CD4-positive, alpha-beta T cell treated with Interleukin-15 for 1 hour (primary cell): ENCODE measurements at regions not wholly inside any gene's neighbourhood (a gene's known extent, or its start where the extent isn't known, plus 50 kb on each side); places are given as distances from the start of the nearest gene placed in this dataset.
A peak's percentile ranks its signal among the peaks of the same experiment; 100 is the strongest.

Source experiments
- DNase-seq: peaks from one replicate; pipeline ENCODE4 v3.0.0-alpha.2; 2020

GRCh38 chr2:47315475-47315874, 53.6 kb upstream of the EPCAM start:
- no peak for DNase-seq

- DNase-seq: no peak
Observed at GRCh38 chr2:47313728-47314127, 55.4 kb upstream of the EPCAM start.

- no peak for DNase-seq
Observed at GRCh38 chr2:47313141-47313691, 55.9 kb upstream of the EPCAM start.

DNA sequence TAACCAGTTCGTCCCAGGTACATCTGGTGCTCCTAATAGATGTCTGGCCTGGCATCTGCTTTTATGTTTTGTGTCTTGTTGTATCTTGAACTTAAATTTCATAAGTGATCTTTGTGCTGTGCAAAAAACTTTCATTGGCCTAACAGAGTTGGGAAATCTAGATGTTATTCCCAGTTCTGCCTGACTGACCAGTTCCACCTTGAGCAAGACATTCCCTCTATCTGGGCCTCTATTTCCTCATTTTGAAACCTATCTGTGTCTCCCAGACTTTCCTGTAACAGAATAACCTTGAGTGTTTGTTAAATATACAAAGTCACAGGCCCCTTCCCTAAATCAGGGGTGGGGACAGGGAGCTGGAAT, 56.6 kb upstream of the EPCAM start:
- no peak for DNase-seq

GRCh38 chr2:47311764-47312490, 57.2 kb upstream of the EPCAM start:
- no peak for DNase-seq

GRCh38 chr2:47310801-47311560, 58.1 kb upstream of the EPCAM start:
- DNase-seq: peak; percentile 28

- DNase-seq: peak; percentile 44
Observed at GRCh38 chr2:47309952-47310800, 58.9 kb upstream of the EPCAM start.

- no peak for DNase-seq
Observed at GRCh38 chr2:47309472-47309951, 59.6 kb upstream of the EPCAM start.

- no peak for DNase-seq
Observed at GRCh38 chr2:47307066-47307465, 62.0 kb upstream of the EPCAM start.

GRCh38 chr2:47304654-47305053, 64.5 kb upstream of the EPCAM start:
- no peak for DNase-seq

DNA sequence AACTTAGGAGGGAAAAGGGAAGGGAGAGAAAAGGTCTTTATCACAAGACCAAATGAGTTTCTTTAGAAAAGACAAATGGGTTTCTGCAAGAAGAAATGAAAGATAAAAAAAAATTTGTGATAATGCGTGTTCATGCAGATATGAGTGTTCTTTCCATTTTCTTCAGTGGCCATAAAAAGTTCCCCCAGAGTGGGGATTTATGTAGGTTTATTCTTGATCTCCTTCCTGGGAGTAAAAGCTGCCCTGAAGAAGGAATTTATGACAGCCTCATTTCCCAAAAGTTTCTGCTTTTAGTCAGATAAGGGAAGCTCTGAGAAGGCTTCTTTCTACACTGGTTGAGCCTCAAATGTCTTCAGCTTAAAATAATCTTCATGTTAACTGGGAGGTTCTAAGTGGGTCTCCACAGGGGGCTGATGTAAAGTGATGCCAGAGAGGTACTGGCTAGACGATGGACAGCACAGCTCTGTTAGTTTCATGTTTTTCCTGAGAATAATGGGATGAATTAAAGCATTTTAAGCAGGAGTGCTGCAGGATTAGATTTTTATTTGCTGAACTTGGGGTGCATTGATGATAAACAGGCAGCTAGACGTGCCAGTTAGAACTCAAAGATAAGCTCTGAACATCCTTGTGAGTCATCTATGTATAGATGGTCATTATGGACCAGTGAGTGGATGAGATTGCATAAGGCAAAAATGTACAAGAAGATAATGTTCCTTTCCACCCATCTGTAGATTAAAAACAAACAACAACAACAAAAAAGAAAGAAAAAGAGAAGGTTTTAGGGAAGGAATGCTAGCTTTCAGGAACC, 65.6 kb upstream of the EPCAM start:
- no peak for DNase-seq

DNA sequence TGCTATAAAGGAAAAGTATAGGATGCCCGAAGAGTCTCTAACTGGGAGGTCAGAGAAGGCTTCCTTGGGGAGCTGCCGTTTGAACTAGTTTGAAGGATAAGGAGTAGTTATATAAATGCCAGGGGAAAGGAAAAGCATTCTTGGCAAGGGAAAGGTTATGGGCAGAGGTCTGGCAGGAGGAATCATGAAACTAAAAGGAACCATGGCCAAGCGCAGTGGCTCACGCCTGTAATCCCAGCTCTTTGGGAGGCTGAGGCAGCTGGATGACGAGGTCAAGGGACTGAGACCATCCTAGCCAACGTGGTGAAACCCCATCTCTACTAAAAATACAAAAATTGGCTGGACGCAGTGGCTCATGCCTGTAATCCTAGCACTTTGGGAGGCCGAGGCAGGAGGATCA, 66.8 kb upstream of the EPCAM start:
- DNase-seq: no peak

DNA sequence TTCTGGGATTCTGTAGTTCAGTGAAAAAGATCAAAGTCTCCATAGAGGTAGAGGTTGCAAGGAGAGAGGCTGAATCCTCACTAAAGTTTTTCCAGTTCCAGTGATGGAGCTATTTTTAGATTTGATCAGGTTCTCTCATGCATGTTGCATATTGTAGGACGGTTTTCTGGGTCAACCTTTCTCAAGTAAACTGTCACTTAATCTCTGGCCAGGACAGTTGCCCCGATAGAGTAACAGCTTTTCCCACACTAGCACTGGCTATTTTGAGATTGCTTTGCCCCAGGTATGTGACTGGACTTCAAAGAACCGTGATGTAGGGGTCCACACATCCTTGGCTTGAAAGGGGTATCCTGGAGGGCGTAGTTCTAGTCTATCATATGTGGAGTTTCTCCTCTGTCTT, 67.4 kb upstream of the EPCAM start:
- DNase-seq: no peak

GRCh38 chr2:47301277-47301618, 67.9 kb upstream of the EPCAM start:
- DNase-seq: no peak

- DNase-seq: peak; percentile 26
Observed at GRCh38 chr2:47300609-47301276, 68.4 kb upstream of the EPCAM start.

- no peak for DNase-seq
Observed at GRCh38 chr2:47300081-47300480, 69.0 kb upstream of the EPCAM start.

GRCh38 chr2:47299555-47299954, 69.6 kb upstream of the EPCAM start:
- DNase-seq: peak; percentile 25

GRCh38 chr2:47298771-47299170, 70.3 kb upstream of the EPCAM start:
- no peak for DNase-seq

DNA sequence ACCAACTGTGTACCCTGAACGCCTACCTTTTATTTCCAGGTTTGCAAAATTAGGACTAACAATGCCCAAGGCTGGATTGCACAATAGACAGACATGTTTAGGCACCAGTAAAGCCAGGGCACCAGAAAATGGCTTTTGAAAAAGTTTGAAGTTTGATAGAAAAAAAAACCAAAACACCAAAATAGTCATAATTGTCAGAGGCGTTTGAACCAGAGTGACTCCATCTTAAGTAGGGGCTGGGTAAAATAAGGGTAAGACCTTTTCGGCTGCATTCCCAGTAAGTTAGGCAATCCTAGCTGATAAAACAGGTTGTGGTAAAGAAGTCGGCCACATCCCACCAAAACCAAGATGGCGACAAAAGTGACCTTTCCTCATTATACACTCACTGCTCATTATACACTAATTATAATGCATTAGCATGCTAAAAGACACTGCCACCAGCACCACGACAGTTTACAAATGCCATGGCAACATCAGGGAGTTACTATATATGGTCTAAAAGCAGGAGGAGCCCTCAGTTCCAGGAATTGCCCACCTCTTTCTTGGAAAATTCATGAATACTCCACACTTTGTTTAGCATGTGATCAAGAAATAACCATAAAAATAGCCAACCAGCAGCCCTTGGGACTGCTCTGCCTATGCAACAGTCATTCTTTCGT, 71.2 kb upstream of the EPCAM start:
- no peak for DNase-seq

- no peak for DNase-seq
Observed at GRCh38 chr2:47295981-47296635, 73.0 kb upstream of the EPCAM start.
